ENCODE measurements at regions not wholly inside any gene's neighbourhood (a gene's known extent, or its start where the extent isn't known, plus 50 kb on each side); places are given as distances from the start of the nearest gene placed in this dataset.

GRCh38 chr2:143968360-143968759 is 551.6 kb downstream of the ZEB2 start:
- Histone ChIP-seq H3K27ac (no peak overlapping the region), H3K9me3 (no peaks in the 10 kb centered on the region), H3K27me3 (no peaks in the 10 kb centered on the region), H3K4me1 (no peaks in the 10 kb centered on the region), H3K36me3 (replicated peaks in 1 of 2; ENCODE audit: insufficient read depth in 1 of 2, low read depth in 2 of 2) (no peaks in the 10 kb centered on the region), H3K4me3 (no peak overlapping the region)
- TF ChIP-seq POLR2A (IDR thresholded peaks at IDR 0.05), result no peak
- TF ChIP-seq CTCF (IDR thresholded peaks at IDR 0.05), result no peak
- DNase-seq (no peak), ATAC-seq (no peak)
- 93% methylated on average over 4 of the region's 4 CpGs for WGBS, 2 donors
- intact Hi-C loops (cut with DNase I), result no loop called here

GRCh38 chr2:143965493-143966164 is 554.3 kb downstream of the ZEB2 start:
- H3K4me1 ChIP-seq, result no peaks in the 10 kb centered on the region
- 66 to 77% methylated on average over 4 of the region's 4 CpGs for WGBS, 2 donors
- TF ChIP-seq POLR2A (IDR thresholded peaks at IDR 0.05), result no peak

GRCh38 chr2:143964891-143965290 is 555.0 kb downstream of the ZEB2 start:
- no peak overlapping the region for H3K27ac ChIP-seq
- ATAC-seq (no peak), DNase-seq (no peak)
- no peaks in the 10 kb centered on the region for H3K9me3 ChIP-seq
- no peaks in the 10 kb centered on the region for H3K36me3 ChIP-seq (replicated peaks in 1 of 2; ENCODE audit: insufficient read depth in 1 of 2, low read depth in 2 of 2)
- H3K27me3 ChIP-seq, result no peaks in the 10 kb centered on the region
- TF ChIP-seq CTCF (IDR thresholded peaks at IDR 0.05) (no peak), POLR2A (IDR thresholded peaks at IDR 0.05) (no peak)
- 97 to 100% methylated on average over 1 of the region's 1 CpG for WGBS, 2 donors
- peaks cover 5% of the 10 kb centered on the region for H3K4me1 ChIP-seq
- intact Hi-C loops (cut with DNase I), result no loop called here
- no peak overlapping the region for H3K4me3 ChIP-seq

More at GRCh38 chr2:143965493-143966164, 554.3 kb downstream of the ZEB2 start:
- intact Hi-C loops (cut with DNase I), result no loop called here
- Histone ChIP-seq H3K9me3 (no peaks in the 10 kb centered on the region), H3K36me3 (replicated peaks in 1 of 2; ENCODE audit: insufficient read depth in 1 of 2, low read depth in 2 of 2) (no peaks in the 10 kb centered on the region), H3K4me3 (no peak overlapping the region), H3K27ac (no peak overlapping the region), H3K27me3 (no peaks in the 10 kb centered on the region)
- no peak for ATAC-seq
- DNase-seq, result no peak

- peak; percentile 40 for ATAC-seq
- H3K27ac ChIP-seq, result no peak overlapping the region
- DNase-seq, result no peak
- intact Hi-C loops (cut with DNase I), result no loop called here
- no peaks in the 10 kb centered on the region for H3K27me3 ChIP-seq
- no peaks in the 10 kb centered on the region for H3K9me3 ChIP-seq
- no peak overlapping the region for H3K4me3 ChIP-seq
- peaks cover 5% of the 10 kb centered on the region for H3K4me1 ChIP-seq
- no peaks in the 10 kb centered on the region for H3K36me3 ChIP-seq (replicated peaks in 1 of 2; ENCODE audit: insufficient read depth in 1 of 2, low read depth in 2 of 2)
- no peak for TF ChIP-seq CTCF (IDR thresholded peaks at IDR 0.05)
- no peak for TF ChIP-seq POLR2A (IDR thresholded peaks at IDR 0.05)
These were observed 559.7 kb downstream of the ZEB2 start for GRCh38 chr2:143960177-143960576.

- Histone ChIP-seq H3K27ac (no peak overlapping the region), H3K4me1 (peaks cover 5% of the 10 kb centered on the region), H3K9me3 (no peaks in the 10 kb centered on the region), H3K4me3 (no peak overlapping the region), H3K36me3 (replicated peaks in 1 of 2; ENCODE audit: insufficient read depth in 1 of 2, low read depth in 2 of 2) (no peaks in the 10 kb centered on the region), H3K27me3 (no peaks in the 10 kb centered on the region)
- 83 to 85% methylated on average over 5 of the region's 5 CpGs for WGBS, 2 donors
- TF ChIP-seq CTCF (IDR thresholded peaks at IDR 0.05) (no peak), POLR2A (IDR thresholded peaks at IDR 0.05) (no peak)
- ATAC-seq (no peak), DNase-seq (no peak)
- intact Hi-C loops (cut with DNase I), result no loop called here
These were observed 562.6 kb downstream of the ZEB2 start for GRCh38 chr2:143957321-143957720.
